ENCODE measurements at regions not wholly inside any gene's neighbourhood (a gene's known extent, or its start where the extent isn't known, plus 50 kb on each side); places are given as distances from the start of the nearest gene placed in this dataset.

DNA sequence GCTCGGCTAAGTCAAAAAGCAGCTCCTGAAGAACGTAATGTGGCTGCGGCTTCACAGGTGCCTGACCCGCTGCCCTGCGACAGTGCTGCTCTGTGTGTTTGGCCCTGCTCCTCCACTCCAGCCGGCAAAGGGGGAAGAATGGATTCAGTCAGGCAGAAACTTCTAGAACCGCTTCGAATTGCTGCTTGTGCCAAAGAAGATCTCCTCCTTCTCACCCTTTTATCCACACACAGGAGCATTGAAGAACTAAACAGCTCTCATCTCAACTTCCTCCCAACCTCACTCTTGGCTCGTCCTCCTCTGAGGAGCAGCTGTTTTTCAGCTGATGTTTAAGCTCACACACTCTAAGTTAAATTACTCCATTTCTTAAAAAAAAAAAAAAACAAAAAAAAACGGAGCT, 651.4 kb downstream of the INHBA start:
- no peak overlapping the region for H3K9ac ChIP-seq (replicated peaks in 1 of 4; ENCODE audit: extremely low read depth in 1 of 4, low read depth in 3 of 4, low read length in 3 of 4)
- 82% methylated on average over 10 of the region's 10 CpGs; no CpG with 5 or more reads in 1 of the 2 experiments for WGBS, 2 experiments (ENCODE audit: extremely low coverage in 1 of 2, insufficient coverage in 1 of 2, insufficient read length in 1 of 2, insufficient replicate concordance in 2 of 2, low coverage in 1 of 2, low lambda C conversion rate in 2 of 2, missing lambda C conversion rate in 1 of 2)
- ChIA-PET POLR2A (ENCODE audit: partially characterized antibody) (no interaction called here), CTCF (ENCODE audit: partially characterized antibody) (interaction anchor here (0.6 to 0.7 kb wide), 2 partner anchors 201 to 348 kb away, joined by 3 read pairs; no protein-coding TSS in a partner anchor)
- no peak for TF ChIP-seq POLR2AphosphoS5 (IDR thresholded peaks at IDR 0.05; ENCODE audit: low read depth, low read length)
- no peak for TF ChIP-seq TEAD4 (IDR thresholded peaks at IDR 0.05; ENCODE audit: low read depth, low read length)
- TF ChIP-seq BACH1 (IDR thresholded peaks at IDR 0.05; ENCODE audit: low read length), result no peak
- TF ChIP-seq SAP30 (IDR thresholded peaks at IDR 0.05; ENCODE audit: insufficient read depth, insufficient replicate concordance, low read length), result no peak
- H2BK12ac ChIP-seq (ENCODE audit: low read depth, low read length), result no peak overlapping the region
- no peak overlapping the region for H3K14ac ChIP-seq (ENCODE audit: insufficient read length)
- no peak for FAIRE-seq
- H3K79me1 ChIP-seq (ENCODE audit: low read depth, low read length), result no peaks in the 10 kb centered on the region
- H2AFZ ChIP-seq (ENCODE audit: low read length), result no peak overlapping the region
- H3K4me3 ChIP-seq (ENCODE audit: extremely low read depth in 1 of 4, insufficient read depth in 2 of 4, low read depth in 3 of 4, low read length in 4 of 4), result no peak overlapping the region
- H3K18ac ChIP-seq (ENCODE audit: extremely low read depth, low read length), result peak overlapping the region; percentile 12; the same call in 1 of the 2 replicates
- no peak overlapping the region for H3K23ac ChIP-seq (ENCODE audit: insufficient read length)
- H2AK5ac ChIP-seq (ENCODE audit: low read depth, low read length), result no peak overlapping the region
- H2BK120ac ChIP-seq (replicated peaks; ENCODE audit: low read depth, low read length), result no peak overlapping the region
- H4K5ac ChIP-seq (ENCODE audit: insufficient read length, low read depth, low read length), result no peak overlapping the region
- H4K91ac ChIP-seq (replicated peaks; ENCODE audit: insufficient read length, low read length), result no peak overlapping the region
- peaks cover 0 to 2% (median 1%) of the 10 kb centered on the region in 4 experiments; a peak in 2 of 7 replicates for H3K27me3 ChIP-seq (replicated peaks in 1 of 4; ENCODE audit: control insufficient read depth in 3 of 4, extremely low read depth in 1 of 4, insufficient read depth in 3 of 4, low read length in 3 of 4)
- H3K79me2 ChIP-seq (ENCODE audit: control insufficient read depth in 1 of 2, insufficient read depth in 2 of 2, low read length in 2 of 2), result no peaks in the 10 kb centered on the region
- peaks cover 0 to 5% (median 3%) of the 10 kb centered on the region in 4 experiments; a peak in 2 of 7 replicates for H3K4me1 ChIP-seq (replicated peaks in 1 of 4; ENCODE audit: control insufficient read depth in 3 of 4, insufficient read depth in 4 of 4, low read length in 3 of 4)
- DNase-seq (ENCODE audit: low read depth in 1 of 2, low spot score in 2 of 2), result peak in 1 of 2 experiments; percentile 44
- no peak overlapping the region for H3K4me2 ChIP-seq (ENCODE audit: insufficient read depth in 1 of 2, low read depth in 2 of 2, low read length in 2 of 2)
- no peak overlapping the region for H2BK5ac ChIP-seq (ENCODE audit: low read depth, low read length)
- no peaks in the 10 kb centered on the region for H4K20me1 ChIP-seq (replicated peaks in 1 of 2; ENCODE audit: control insufficient read depth in 1 of 2, insufficient read depth in 2 of 2, low read length in 2 of 2)
- no peak overlapping the region for H4K8ac ChIP-seq (ENCODE audit: extremely low read depth, insufficient read depth, low read length)
- H2BK20ac ChIP-seq (ENCODE audit: low read length), result no peak overlapping the region
- no peak overlapping the region for H2BK15ac ChIP-seq (ENCODE audit: low read length)
- H3K4ac ChIP-seq (replicated peaks; ENCODE audit: insufficient read length, low read depth, low read length), result no peak overlapping the region
- H3K36me3 ChIP-seq (ENCODE audit: control insufficient read depth in 2 of 4, insufficient read depth in 4 of 4, low read length in 3 of 4), result no peaks in the 10 kb centered on the region
- H3K9me3 ChIP-seq (ENCODE audit: insufficient read depth in 2 of 2, low read depth in 1 of 2, low read length in 1 of 2), result no peaks in the 10 kb centered on the region
- H3K23me2 ChIP-seq (ENCODE audit: low read depth, low read length), result no peaks in the 10 kb centered on the region; the same call in 1 of the 2 replicates
- H3K56ac ChIP-seq (replicated peaks; ENCODE audit: insufficient read length, low read depth, low read length), result no peak overlapping the region
- no peak overlapping the region for H3K27ac ChIP-seq (ENCODE audit: low read depth, low read length)
